Gastroesophageal sphincter (tissue), 4 donors: ENCODE measurements at regions not wholly inside any gene's neighbourhood (a gene's known extent, or its start where the extent isn't known, plus 50 kb on each side); places are given as distances from the start of the nearest gene placed in this dataset.

Experiments
- ATAC-seq: fragments of 150-250 bp; one replicate; pipeline ENCODE4 v1.9.1; 2016; ENCODE audit warnings: mild to moderate bottlenecking, moderate library complexity
- H3K27ac ChIP-seq, 4 donors: fragments of 200-600 bp; sonication (generic) in 3 of 4; 1 replicate in 3 of 4; 2 replicates in 1 of 4; pipeline ENCODE4 v1.5.1; 2016 to 2019
- H3K27me3 ChIP-seq: fragments of 200-600 bp; sonication (generic); one replicate; pipeline ENCODE4 v1.5.1; 2019
- H3K36me3 ChIP-seq, 2 donors: fragments of 200-600 bp; sonication (generic); one replicate each; pipeline ENCODE4 v1.5.1; 2019; ENCODE audit warnings: control low read depth in 1 of 2
- H3K4me1 ChIP-seq, 3 donors: fragments of 200-600 bp; sonication (generic); 1 replicate in 2 of 3; 2 replicates in 1 of 3; pipeline ENCODE4 v1.5.1; 2016 to 2019; ENCODE audit warnings: control low read depth in 2 of 3
- H3K4me3 ChIP-seq, 2 donors: fragments of 200-600 bp; sonication (generic); one replicate each; pipeline ENCODE4 v1.5.1; 2019; ENCODE audit warnings: mild to moderate bottlenecking in 1 of 2, moderate library complexity in 1 of 2
- H3K9me3 ChIP-seq, 3 donors: fragments of 200-600 bp; sonication (generic); one replicate each; pipeline ENCODE4 v1.5.1; 2017 to 2019; ENCODE audit warnings: control low read depth in 2 of 3
- EP300 ChIP-seq: sonication (generic); formaldehyde crosslinking; IDR thresholded peaks from one replicate; pipeline ENCODE4 v1.6.1; 2017; ENCODE audit warnings: antibody characterized with exemption, mild to moderate bottlenecking
- POLR2A ChIP-seq, 2 donors: fragments of 450-650 bp; IDR thresholded peaks; one replicate each; pipeline ENCODE4 v1.6.1; 2017; ENCODE audit warnings: antibody characterized with exemption in 2 of 2, mild to moderate bottlenecking in 2 of 2, moderate library complexity in 1 of 2
- POLR2AphosphoS5 ChIP-seq: sonication (generic); formaldehyde crosslinking; IDR thresholded peaks from one replicate; pipeline ENCODE4 v1.6.1; 2017; ENCODE audit warnings: antibody characterized with exemption
- WGBS, 2 donors: methylation state at CpG; one replicate each; pipeline ENCODE4 v1.1.5; 2018; ENCODE audit warnings: low coverage in 1 of 2; 5-methylcytosine and 5-hydroxymethylcytosine counted together
- TF ChIP-seq, protein P1 (sequence below), 4 experiments: fragments of 200-600 bp in 2 of 4; fragments of 450-650 bp in 2 of 4; sonication (generic) in 1 of 4; IDR thresholded peaks; one replicate each; pipeline ENCODE4 v1.5.1; 2017 to 2019; ENCODE audit warnings: antibody characterized with exemption in 4 of 4, mild to moderate bottlenecking in 2 of 4, moderate library complexity in 2 of 4

DNA sequence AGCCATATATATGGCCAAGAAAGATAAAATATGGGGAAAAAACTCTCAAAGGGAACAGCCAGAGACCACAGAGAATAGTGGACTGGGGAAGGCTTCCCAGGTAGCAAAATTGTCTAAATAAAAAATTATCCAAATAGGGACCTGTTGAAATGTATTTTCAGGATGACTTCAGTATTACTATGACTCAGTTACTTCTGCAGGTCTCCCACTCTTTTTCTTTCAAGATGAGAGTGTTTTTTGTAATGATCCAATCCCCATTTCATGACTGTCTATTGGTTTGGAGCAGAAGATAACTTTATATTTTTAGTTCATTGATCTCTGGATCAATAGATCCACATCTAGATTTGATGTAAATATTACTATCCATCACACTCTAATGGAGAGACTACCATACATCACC lies 372.1 kb upstream of the EMCN start:
- no peak for TF ChIP-seq POLR2AphosphoS5
- TF ChIP-seq EP300, result no peak
- TF ChIP-seq POLR2A (IDR thresholded peaks at IDR 0.05), result no peak
- TF ChIP-seq, protein P1, sequence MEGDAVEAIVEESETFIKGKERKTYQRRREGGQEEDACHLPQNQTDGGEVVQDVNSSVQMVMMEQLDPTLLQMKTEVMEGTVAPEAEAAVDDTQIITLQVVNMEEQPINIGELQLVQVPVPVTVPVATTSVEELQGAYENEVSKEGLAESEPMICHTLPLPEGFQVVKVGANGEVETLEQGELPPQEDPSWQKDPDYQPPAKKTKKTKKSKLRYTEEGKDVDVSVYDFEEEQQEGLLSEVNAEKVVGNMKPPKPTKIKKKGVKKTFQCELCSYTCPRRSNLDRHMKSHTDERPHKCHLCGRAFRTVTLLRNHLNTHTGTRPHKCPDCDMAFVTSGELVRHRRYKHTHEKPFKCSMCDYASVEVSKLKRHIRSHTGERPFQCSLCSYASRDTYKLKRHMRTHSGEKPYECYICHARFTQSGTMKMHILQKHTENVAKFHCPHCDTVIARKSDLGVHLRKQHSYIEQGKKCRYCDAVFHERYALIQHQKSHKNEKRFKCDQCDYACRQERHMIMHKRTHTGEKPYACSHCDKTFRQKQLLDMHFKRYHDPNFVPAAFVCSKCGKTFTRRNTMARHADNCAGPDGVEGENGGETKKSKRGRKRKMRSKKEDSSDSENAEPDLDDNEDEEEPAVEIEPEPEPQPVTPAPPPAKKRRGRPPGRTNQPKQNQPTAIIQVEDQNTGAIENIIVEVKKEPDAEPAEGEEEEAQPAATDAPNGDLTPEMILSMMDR (IDR thresholded peaks at IDR 0.05), result no peak
- Histone ChIP-seq H3K9me3 (peaks cover 0 to 34% (median 0%) of the 10 kb centered on the region in 3 donors), H3K4me3 (no peak overlapping the region), H3K27me3 (no peaks in the 10 kb centered on the region), H3K4me1 (no peaks in the 10 kb centered on the region), H3K36me3 (no peaks in the 10 kb centered on the region), H3K27ac (no peak overlapping the region)
- no peak for ATAC-seq

GRCh38 chr4:100889401-100889800 lies 371.6 kb upstream of the EMCN start:
- H3K9me3 ChIP-seq, result peaks cover 0 to 37% (median 0%) of the 10 kb centered on the region in 3 donors
- no peaks in the 10 kb centered on the region for H3K36me3 ChIP-seq
- H3K27me3 ChIP-seq, result no peaks in the 10 kb centered on the region
- H3K4me1 ChIP-seq, result no peaks in the 10 kb centered on the region
- H3K4me3 ChIP-seq, result no peak overlapping the region
- TF ChIP-seq POLR2A (IDR thresholded peaks at IDR 0.05) (no peak), POLR2AphosphoS5 (no peak), EP300 (no peak)
- TF ChIP-seq, protein P1 (IDR thresholded peaks at IDR 0.05), result no peak
- no peak overlapping the region for H3K27ac ChIP-seq
- no peak for ATAC-seq
- WGBS, 2 donors, result 76 to 89% methylated on average over 2 of the region's 2 CpGs

DNA sequence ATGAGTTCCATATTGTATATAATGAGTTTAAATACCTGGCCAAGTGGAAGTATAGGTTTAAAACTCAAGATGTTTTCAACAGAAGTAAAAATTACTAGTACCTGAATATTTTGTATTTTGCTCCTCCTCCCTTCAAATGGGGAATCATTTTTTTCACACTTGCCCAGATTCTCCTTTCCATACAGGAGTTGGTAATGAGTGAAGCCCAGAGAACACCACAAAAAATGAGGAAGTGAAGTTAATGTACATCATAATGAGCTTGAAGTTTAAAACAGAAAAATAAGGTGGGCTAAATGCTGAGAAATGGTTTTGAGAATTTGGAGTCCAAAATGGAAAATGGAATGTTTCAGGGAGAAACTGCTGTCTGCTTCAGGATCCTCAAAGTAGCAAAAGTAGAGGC lies 364.8 kb upstream of the EMCN start:
- TF ChIP-seq EP300 (no peak), POLR2A (IDR thresholded peaks at IDR 0.05) (no peak), POLR2AphosphoS5 (no peak)
- TF ChIP-seq, protein P1 (IDR thresholded peaks at IDR 0.05), result no peak
- H3K36me3 ChIP-seq, result no peaks in the 10 kb centered on the region
- peaks cover 0 to 28% (median 0%) of the 10 kb centered on the region in 3 donors for H3K9me3 ChIP-seq
- H3K27ac ChIP-seq, result no peak overlapping the region
- H3K4me3 ChIP-seq, result no peak overlapping the region
- H3K27me3 ChIP-seq, result no peaks in the 10 kb centered on the region
- ATAC-seq, result no peak
- H3K4me1 ChIP-seq, result no peaks in the 10 kb centered on the region

DNA sequence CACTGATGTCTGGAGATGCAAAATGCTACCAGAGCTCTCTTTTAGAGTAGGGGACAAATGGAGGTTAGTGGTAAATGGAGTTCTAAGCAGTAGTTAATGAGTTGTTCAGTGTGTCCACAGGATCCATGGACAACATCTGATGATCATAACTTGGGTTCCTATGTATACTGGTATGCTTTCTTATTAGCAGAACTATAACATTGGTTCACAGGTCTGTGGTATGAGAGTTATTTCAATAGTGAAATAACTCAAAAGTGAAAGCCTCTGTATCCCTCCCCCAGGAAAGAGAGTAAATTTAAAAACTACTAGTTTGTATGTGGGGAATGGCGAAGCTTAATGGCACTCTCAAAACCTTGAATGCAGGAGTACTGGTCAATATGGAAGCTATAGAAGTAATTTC lies 363.5 kb upstream of the EMCN start:
- no peak for ATAC-seq
- 88 to 100% methylated on average over 1 of the region's 1 CpG for WGBS, 2 donors
- TF ChIP-seq EP300, result no peak
- TF ChIP-seq POLR2AphosphoS5, result no peak
- TF ChIP-seq, protein P1 (IDR thresholded peaks at IDR 0.05), result no peak
- TF ChIP-seq POLR2A (IDR thresholded peaks at IDR 0.05), result no peak
- Histone ChIP-seq H3K36me3 (no peaks in the 10 kb centered on the region), H3K9me3 (peaks cover 0 to 16% (median 0%) of the 10 kb centered on the region in 3 donors), H3K4me1 (no peaks in the 10 kb centered on the region), H3K27ac (no peak overlapping the region), H3K27me3 (no peaks in the 10 kb centered on the region), H3K4me3 (no peak overlapping the region)

GRCh38 chr4:100880011-100880410 lies 362.2 kb upstream of the EMCN start:
- Histone ChIP-seq H3K4me3 (no peak overlapping the region), H3K27me3 (no peaks in the 10 kb centered on the region), H3K4me1 (no peaks in the 10 kb centered on the region), H3K9me3 (peaks cover 0 to 3% (median 0%) of the 10 kb centered on the region in 3 donors), H3K27ac (no peak overlapping the region), H3K36me3 (no peaks in the 10 kb centered on the region)
- ATAC-seq, result no peak
- TF ChIP-seq POLR2AphosphoS5 (no peak), EP300 (no peak), POLR2A (IDR thresholded peaks at IDR 0.05) (no peak)
- TF ChIP-seq, protein P1 (IDR thresholded peaks at IDR 0.05), result no peak
- WGBS, 2 donors, result 83% methylated on average over 1 of the region's 1 CpG; no CpG with 5 or more reads in 1 of the 2 donors
